ENCODE measurements at regions not wholly inside any gene's neighbourhood (a gene's known extent, or its start where the extent isn't known, plus 50 kb on each side); places are given as distances from the start of the nearest gene placed in this dataset.
A peak's percentile ranks its signal among the peaks of the same experiment; 100 is the strongest.

DNA sequence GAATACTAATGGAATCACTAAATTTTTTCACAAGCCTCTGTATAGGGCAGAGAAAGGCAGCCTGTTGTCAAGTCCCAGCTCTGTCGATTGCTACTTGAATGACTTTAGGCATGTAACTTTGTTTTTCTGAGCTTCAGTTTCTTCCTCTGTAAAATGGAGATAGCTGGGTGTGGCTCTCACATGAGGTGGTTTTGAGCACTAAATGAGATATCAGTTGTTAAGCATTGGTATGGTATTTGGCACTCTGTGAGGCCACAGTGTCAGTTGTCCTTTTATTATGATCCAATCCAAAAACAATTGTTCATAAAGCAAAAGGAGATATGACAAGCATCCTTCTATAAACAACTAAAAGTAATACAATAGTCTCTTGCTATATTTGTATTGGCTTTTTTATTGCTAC, 120.6 kb downstream of the DUSP6 start:
- H3K18ac ChIP-seq (ENCODE audit: low read depth in 1 of 2, low read length in 2 of 2): no peak overlapping the region
- H2BK5ac ChIP-seq (ENCODE audit: low read depth, low read length, poor library complexity, severe bottlenecking): no peak overlapping the region
- H3K36me3 ChIP-seq (ENCODE audit: control insufficient read depth in 1 of 2, insufficient read depth in 2 of 2, low read depth in 1 of 2, low read length in 2 of 2): no peaks in the 10 kb centered on the region
- H3K14ac ChIP-seq (ENCODE audit: low read length in 2 of 2): no peak overlapping the region
- H3K9me3 ChIP-seq (ENCODE audit: control insufficient read depth, low read length): no peaks in the 10 kb centered on the region
- H2AFZ ChIP-seq (ENCODE audit: low read depth, low read length): no peak overlapping the region
- no peak overlapping the region for H2BK15ac ChIP-seq (ENCODE audit: low read depth, poor library complexity, severe bottlenecking)
- H4K8ac ChIP-seq (ENCODE audit: low read length): no peak overlapping the region
- no peak overlapping the region for H3K9ac ChIP-seq (ENCODE audit: low read length)
- H3K4me2 ChIP-seq (ENCODE audit: low read length, poor library complexity, severe bottlenecking): no peak overlapping the region
- no peak overlapping the region for H3K4me3 ChIP-seq (ENCODE audit: insufficient read depth in 1 of 2, low read depth in 1 of 2, low read length in 2 of 2)
- H4K91ac ChIP-seq (ENCODE audit: low read length): no peak overlapping the region
- H3K23ac ChIP-seq (ENCODE audit: low read length in 2 of 2): no peak overlapping the region
- H3K79me1 ChIP-seq (replicated peaks; ENCODE audit: low read length, poor library complexity, severe bottlenecking): no peaks in the 10 kb centered on the region
- H3K4ac ChIP-seq (ENCODE audit: low read depth in 1 of 2, low read length in 2 of 2): no peak overlapping the region
- no peaks in the 10 kb centered on the region for H3K27me3 ChIP-seq (ENCODE audit: control insufficient read depth in 1 of 2, insufficient read depth in 1 of 2, low read length in 2 of 2)
- no peak for DNase-seq
- no peak overlapping the region for H2AK5ac ChIP-seq (ENCODE audit: low read length, severe bottlenecking)
- 91% methylated on average over 1 of the region's 1 CpG for WGBS
- no peaks in the 10 kb centered on the region for H3K4me1 ChIP-seq (ENCODE audit: control insufficient read depth, insufficient read depth, low read depth, low read length)
- peak overlapping the region in 1 of 2 experiments; percentile 28 for H2BK12ac ChIP-seq (ENCODE audit: low read length in 2 of 2)
- no peak overlapping the region for H3K27ac ChIP-seq (ENCODE audit: low read length, poor library complexity, severe bottlenecking)
- no peak overlapping the region for H2BK120ac ChIP-seq (ENCODE audit: low read depth, low read length)

DNA sequence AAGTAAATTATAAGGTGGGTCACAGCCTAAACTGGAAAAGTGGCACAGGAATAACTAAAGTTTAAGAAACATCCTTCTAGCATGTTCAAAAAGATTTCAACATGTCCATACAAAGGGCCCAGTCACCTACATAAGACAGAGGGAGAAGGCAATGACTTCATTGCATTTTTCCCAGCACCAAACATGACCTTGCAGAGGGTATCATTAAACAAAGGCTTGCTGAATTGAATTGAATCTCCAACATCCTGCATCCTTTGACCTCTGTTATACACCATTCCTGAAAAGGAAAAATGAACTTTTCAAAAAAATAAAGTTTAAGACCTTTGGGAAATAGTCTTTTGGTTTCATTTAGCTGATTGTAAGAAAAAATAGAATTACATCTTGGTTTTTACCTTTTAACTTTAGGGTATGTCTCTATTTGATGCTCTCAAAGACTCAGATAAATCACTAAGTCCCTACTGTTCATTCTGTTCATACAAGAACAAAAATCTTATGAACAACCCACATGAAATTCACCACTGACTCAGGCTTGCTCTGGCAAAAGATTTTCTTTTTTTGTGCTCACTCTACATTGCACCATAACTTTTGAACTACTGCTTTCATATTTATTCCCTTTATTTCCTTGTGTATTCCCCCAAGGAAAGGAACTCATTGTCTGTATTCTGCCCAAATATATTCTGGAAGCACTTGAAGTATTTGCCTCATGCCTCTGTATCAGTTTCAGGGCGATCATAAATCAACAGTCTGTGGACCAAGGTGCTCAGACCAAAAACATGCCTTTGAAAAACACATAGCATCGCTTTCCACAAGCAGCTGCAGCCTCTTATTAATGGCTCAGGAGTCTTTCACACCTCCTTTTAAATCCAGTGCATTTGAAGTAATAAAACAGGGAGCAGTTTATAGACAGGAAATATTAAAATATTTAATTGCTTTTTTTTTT, 121.7 kb downstream of the DUSP6 start:
- Histone ChIP-seq H3K4me3 (ENCODE audit: insufficient read depth in 1 of 2, low read depth in 1 of 2, low read length in 2 of 2) (no peak overlapping the region), H3K18ac (ENCODE audit: low read depth in 1 of 2, low read length in 2 of 2) (no peak overlapping the region), H3K9me3 (ENCODE audit: control insufficient read depth, low read length) (no peaks in the 10 kb centered on the region), H3K79me1 (replicated peaks; ENCODE audit: low read length, poor library complexity, severe bottlenecking) (no peaks in the 10 kb centered on the region), H2BK120ac (ENCODE audit: low read depth, low read length) (no peak overlapping the region), H3K4me1 (ENCODE audit: control insufficient read depth, insufficient read depth, low read depth, low read length) (no peaks in the 10 kb centered on the region), H2BK12ac (ENCODE audit: low read length in 2 of 2) (no peak overlapping the region), H3K27ac (ENCODE audit: low read length, poor library complexity, severe bottlenecking) (no peak overlapping the region), H3K14ac (ENCODE audit: low read length in 2 of 2) (no peak overlapping the region), H3K4ac (ENCODE audit: low read depth in 1 of 2, low read length in 2 of 2) (no peak overlapping the region), H2BK5ac (ENCODE audit: low read depth, low read length, poor library complexity, severe bottlenecking) (no peak overlapping the region), H2AK5ac (ENCODE audit: low read length, severe bottlenecking) (no peak overlapping the region), H2BK15ac (ENCODE audit: low read depth, poor library complexity, severe bottlenecking) (no peak overlapping the region), H4K91ac (ENCODE audit: low read length) (no peak overlapping the region), H4K8ac (ENCODE audit: low read length) (no peak overlapping the region), H2AFZ (ENCODE audit: low read depth, low read length) (no peak overlapping the region), H3K27me3 (ENCODE audit: control insufficient read depth in 1 of 2, insufficient read depth in 1 of 2, low read length in 2 of 2) (no peaks in the 10 kb centered on the region), H3K23ac (ENCODE audit: low read length in 2 of 2) (no peak overlapping the region), H3K9ac (ENCODE audit: low read length) (peak overlapping the region; percentile 30), H3K4me2 (ENCODE audit: low read length, poor library complexity, severe bottlenecking) (no peak overlapping the region), H3K36me3 (ENCODE audit: control insufficient read depth in 1 of 2, insufficient read depth in 2 of 2, low read depth in 1 of 2, low read length in 2 of 2) (no peaks in the 10 kb centered on the region)
- DNase-seq: peak; percentile 38
- WGBS: 69% methylated on average over 1 of the region's 2 CpGs

DNA sequence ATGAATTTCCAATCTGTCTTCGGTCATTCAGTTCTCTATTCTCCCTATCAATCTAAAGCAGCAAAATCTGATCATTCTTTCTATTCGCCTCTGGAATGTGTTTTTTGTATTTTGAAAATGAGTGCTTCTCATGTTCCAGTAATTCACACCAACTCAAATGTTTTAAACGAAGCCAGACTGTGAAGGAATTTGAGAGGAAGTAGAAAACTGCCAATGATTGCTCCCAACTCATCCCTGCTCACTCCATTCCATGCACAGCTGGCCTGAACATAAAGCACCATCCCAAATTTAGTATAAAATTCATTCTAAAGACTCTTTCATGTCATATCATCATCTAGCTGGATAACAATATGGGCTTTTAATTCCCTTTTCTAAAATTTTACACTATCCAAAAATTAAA, 123.8 kb downstream of the DUSP6 start:
- Histone ChIP-seq H3K23ac (ENCODE audit: low read length in 2 of 2) (no peak overlapping the region), H3K4ac (ENCODE audit: low read depth in 1 of 2, low read length in 2 of 2) (no peak overlapping the region), H3K27me3 (ENCODE audit: control insufficient read depth in 1 of 2, insufficient read depth in 1 of 2, low read length in 2 of 2) (no peaks in the 10 kb centered on the region), H2AFZ (ENCODE audit: low read depth, low read length) (no peak overlapping the region), H3K4me2 (ENCODE audit: low read length, poor library complexity, severe bottlenecking) (no peak overlapping the region), H3K18ac (ENCODE audit: low read depth in 1 of 2, low read length in 2 of 2) (no peak overlapping the region), H3K4me1 (ENCODE audit: control insufficient read depth, insufficient read depth, low read depth, low read length) (no peaks in the 10 kb centered on the region), H4K91ac (ENCODE audit: low read length) (no peak overlapping the region), H3K9ac (ENCODE audit: low read length) (peak overlapping the region; percentile 1), H2BK12ac (ENCODE audit: low read length in 2 of 2) (no peak overlapping the region), H3K9me3 (ENCODE audit: control insufficient read depth, low read length) (no peaks in the 10 kb centered on the region), H2BK5ac (ENCODE audit: low read depth, low read length, poor library complexity, severe bottlenecking) (no peak overlapping the region), H2BK15ac (ENCODE audit: low read depth, poor library complexity, severe bottlenecking) (no peak overlapping the region), H3K36me3 (ENCODE audit: control insufficient read depth in 1 of 2, insufficient read depth in 2 of 2, low read depth in 1 of 2, low read length in 2 of 2) (no peaks in the 10 kb centered on the region), H2BK120ac (ENCODE audit: low read depth, low read length) (no peak overlapping the region), H3K4me3 (ENCODE audit: insufficient read depth in 1 of 2, low read depth in 1 of 2, low read length in 2 of 2) (no peak overlapping the region), H3K79me1 (replicated peaks; ENCODE audit: low read length, poor library complexity, severe bottlenecking) (no peaks in the 10 kb centered on the region), H2AK5ac (ENCODE audit: low read length, severe bottlenecking) (no peak overlapping the region), H3K14ac (ENCODE audit: low read length in 2 of 2) (no peak overlapping the region), H3K27ac (ENCODE audit: low read length, poor library complexity, severe bottlenecking) (no peak overlapping the region), H4K8ac (ENCODE audit: low read length) (no peak overlapping the region)
- no peak for DNase-seq
- 70% methylated on average over 2 of the region's 3 CpGs for WGBS

DNA sequence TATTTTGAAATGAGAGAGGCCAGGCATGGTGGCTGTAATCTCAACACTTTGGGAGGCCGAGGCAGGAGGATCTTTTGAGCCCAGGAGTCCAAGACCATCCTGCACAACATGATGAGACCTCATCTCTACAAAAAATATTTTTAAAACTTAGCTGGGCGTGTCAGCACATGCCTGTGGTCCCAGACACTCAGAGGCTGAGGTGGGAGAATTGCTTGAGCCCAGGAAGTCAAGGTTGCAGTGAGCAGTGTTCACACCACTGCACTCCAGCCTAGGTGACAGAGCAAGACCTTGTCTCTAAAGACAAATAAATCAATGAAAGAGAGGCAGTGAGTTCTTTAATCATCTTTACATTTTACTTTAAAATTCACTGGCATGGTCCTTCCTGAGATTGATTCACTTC, 124.5 kb downstream of the DUSP6 start:
- Histone ChIP-seq H3K4me2 (ENCODE audit: low read length, poor library complexity, severe bottlenecking) (no peak overlapping the region), H2AK5ac (ENCODE audit: low read length, severe bottlenecking) (no peak overlapping the region), H3K4ac (ENCODE audit: low read depth in 1 of 2, low read length in 2 of 2) (no peak overlapping the region), H3K36me3 (ENCODE audit: control insufficient read depth in 1 of 2, insufficient read depth in 2 of 2, low read depth in 1 of 2, low read length in 2 of 2) (no peaks in the 10 kb centered on the region), H2BK5ac (ENCODE audit: low read depth, low read length, poor library complexity, severe bottlenecking) (no peak overlapping the region), H3K27ac (ENCODE audit: low read length, poor library complexity, severe bottlenecking) (no peak overlapping the region), H2AFZ (ENCODE audit: low read depth, low read length) (no peak overlapping the region), H3K4me3 (ENCODE audit: insufficient read depth in 1 of 2, low read depth in 1 of 2, low read length in 2 of 2) (no peak overlapping the region), H4K8ac (ENCODE audit: low read length) (no peak overlapping the region), H3K18ac (ENCODE audit: low read depth in 1 of 2, low read length in 2 of 2) (peak overlapping the region in 1 of 2 experiments; percentile 43), H2BK12ac (ENCODE audit: low read length in 2 of 2) (no peak overlapping the region), H3K27me3 (ENCODE audit: control insufficient read depth in 1 of 2, insufficient read depth in 1 of 2, low read length in 2 of 2) (no peaks in the 10 kb centered on the region), H3K23ac (ENCODE audit: low read length in 2 of 2) (no peak overlapping the region), H3K9ac (ENCODE audit: low read length) (peak overlapping the region; percentile 1), H2BK120ac (ENCODE audit: low read depth, low read length) (no peak overlapping the region), H3K4me1 (ENCODE audit: control insufficient read depth, insufficient read depth, low read depth, low read length) (no peaks in the 10 kb centered on the region), H3K14ac (ENCODE audit: low read length in 2 of 2) (no peak overlapping the region), H2BK15ac (ENCODE audit: low read depth, poor library complexity, severe bottlenecking) (no peak overlapping the region), H3K79me1 (replicated peaks; ENCODE audit: low read length, poor library complexity, severe bottlenecking) (no peaks in the 10 kb centered on the region), H4K91ac (ENCODE audit: low read length) (no peak overlapping the region), H3K9me3 (ENCODE audit: control insufficient read depth, low read length) (no peaks in the 10 kb centered on the region)
- DNase-seq: no peak
- 100% methylated on average over 1 of the region's 2 CpGs for WGBS
